Natural killer cell (primary cell): ENCODE measurements at regions not wholly inside any gene's neighbourhood (a gene's known extent, or its start where the extent isn't known, plus 50 kb on each side); places are given as distances from the start of the nearest gene placed in this dataset.
"Not testable (repeated sequence)": the region's sequence is repeated elsewhere in the genome, so short reads cannot be mapped to it uniquely, and the experiment has no call there.

Experiments
- ATAC-seq, 3 donors: fragments of 150-1000 bp in 2 of 3; fragments of 200-7000 bp in 1 of 3; cut with Tn5 transposase; 1 replicate in 1 of 3; 2 replicates in 2 of 3; pipeline ENCODE4 v1.10.0; 2021; ENCODE audit warnings: mild to moderate bottlenecking in 2 of 3, moderate library complexity in 2 of 3
- DNase-seq, 2 donors: peaks; one replicate each; pipeline versions ENCODE4 v3.0.0 to v3.0.0-alpha.2; 2013 to 2021; ENCODE audit warnings: mixed read lengths in 1 of 2
- H3K27ac ChIP-seq: one replicate; pipeline ENCODE4 v1.5.1; 2013; ENCODE audit warnings: mild to moderate bottlenecking, low read length
- H3K27me3 ChIP-seq: one replicate; pipeline ENCODE4 v1.6.1; 2013; ENCODE audit warnings: low read length; ENCODE audit not compliant: control insufficient read depth, insufficient read depth
- H3K36me3 ChIP-seq: one replicate; pipeline ENCODE4 v1.6.1; 2013; ENCODE audit warnings: low read length; ENCODE audit not compliant: control insufficient read depth, insufficient read depth
- H3K4me1 ChIP-seq: one replicate; pipeline ENCODE4 v1.6.1; 2013; ENCODE audit warnings: low read length; ENCODE audit not compliant: control insufficient read depth, insufficient read depth
- H3K4me3 ChIP-seq: one replicate; pipeline ENCODE4 v1.5.1; 2013; ENCODE audit warnings: low read length
- H3K9me3 ChIP-seq: one replicate; pipeline ENCODE4 v1.6.1; 2013; ENCODE audit warnings: low read length; ENCODE audit not compliant: control insufficient read depth, insufficient read depth
- H3K27ac Mint-ChIP-seq, 2 donors: one replicate each; pipeline ENCODE4 v1.8.0; 2022; ENCODE audit warnings: mild to moderate bottlenecking in 2 of 2, mixed read lengths in 2 of 2, moderate library complexity in 1 of 2
- H3K27me3 Mint-ChIP-seq, 2 donors: one replicate each; pipeline ENCODE4 v1.8.0; 2022; ENCODE audit warnings: low read depth in 2 of 2, mixed read lengths in 2 of 2
- H3K36me3 Mint-ChIP-seq: one replicate; pipeline ENCODE4 v1.8.0; 2022; ENCODE audit warnings: mixed read lengths
- H3K4me1 Mint-ChIP-seq, 2 donors: one replicate each; pipeline ENCODE4 v1.8.0; 2022; ENCODE audit warnings: mixed read lengths in 2 of 2
- H3K4me3 Mint-ChIP-seq: one replicate; pipeline ENCODE4 v1.8.0; 2022; ENCODE audit warnings: mild to moderate bottlenecking, moderate library complexity, mixed read lengths
- H3K9me3 Mint-ChIP-seq, 2 donors: one replicate each; pipeline ENCODE4 v1.8.0; 2022; ENCODE audit warnings: mixed read lengths in 2 of 2
- WGBS: methylation state at CpG from one replicate; pipeline ENCODE4 v1.1.7; 2013; ENCODE audit warnings: missing lambda C conversion rate; ENCODE audit not compliant: insufficient coverage; 5-methylcytosine and 5-hydroxymethylcytosine counted together
- intact Hi-C: fragments of 100-400 bp; cut with micrococcal nuclease; formaldehyde crosslinking; loops from one replicate; pipeline ENCODE4 v1.14.2; 2022
- TF ChIP-seq, protein P1 (sequence below): fragments of 200-600 bp; IDR thresholded peaks from one replicate; pipeline ENCODE4 v1.8.0; 2022; ENCODE audit warnings: antibody characterized with exemption

DNA sequence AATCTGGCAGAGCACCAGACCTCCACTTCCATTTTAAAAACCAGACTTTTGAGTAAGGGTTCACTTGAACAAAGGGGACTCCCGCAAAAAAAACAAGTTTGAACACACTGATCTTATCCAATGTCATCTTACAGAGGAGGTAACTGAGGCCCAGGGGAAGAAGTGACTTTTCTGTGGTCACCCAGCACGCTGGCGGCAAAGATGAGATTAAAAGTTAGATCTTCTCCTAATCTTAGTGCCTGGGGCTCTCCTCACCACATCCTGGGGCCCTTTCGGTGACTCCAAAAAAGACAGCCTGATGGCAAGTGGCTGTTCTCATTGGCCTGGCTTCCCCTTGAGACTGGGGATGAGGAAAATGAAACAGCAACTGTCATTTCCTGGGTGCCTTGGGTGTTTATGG, 101.8 kb upstream of the ZNF98 start:
- 83% methylated on average over 4 of the region's 4 CpGs for WGBS
- no peak for DNase-seq
- H3K36me3 Mint-ChIP-seq, result peaks cover 12% of the 10 kb centered on the region
- intact Hi-C loops, result no loop called here
- Histone ChIP-seq H3K36me3 (no peaks in the 10 kb centered on the region), H3K27ac (no peak overlapping the region), H3K4me1 (no peaks in the 10 kb centered on the region), H3K9me3 (peaks cover 50% of the 10 kb centered on the region), H3K4me3 (no peak overlapping the region), H3K27me3 (no peaks in the 10 kb centered on the region)
- no peaks in the 10 kb centered on the region for H3K27me3 Mint-ChIP-seq
- H3K27ac Mint-ChIP-seq, result no peak overlapping the region
- peaks cover 11 to 28% of the 10 kb centered on the region in 2 donors for H3K9me3 Mint-ChIP-seq
- ATAC-seq, result no peak
- H3K4me3 Mint-ChIP-seq, result no peak overlapping the region
- no peaks in the 10 kb centered on the region for H3K4me1 Mint-ChIP-seq
- TF ChIP-seq, protein P1, sequence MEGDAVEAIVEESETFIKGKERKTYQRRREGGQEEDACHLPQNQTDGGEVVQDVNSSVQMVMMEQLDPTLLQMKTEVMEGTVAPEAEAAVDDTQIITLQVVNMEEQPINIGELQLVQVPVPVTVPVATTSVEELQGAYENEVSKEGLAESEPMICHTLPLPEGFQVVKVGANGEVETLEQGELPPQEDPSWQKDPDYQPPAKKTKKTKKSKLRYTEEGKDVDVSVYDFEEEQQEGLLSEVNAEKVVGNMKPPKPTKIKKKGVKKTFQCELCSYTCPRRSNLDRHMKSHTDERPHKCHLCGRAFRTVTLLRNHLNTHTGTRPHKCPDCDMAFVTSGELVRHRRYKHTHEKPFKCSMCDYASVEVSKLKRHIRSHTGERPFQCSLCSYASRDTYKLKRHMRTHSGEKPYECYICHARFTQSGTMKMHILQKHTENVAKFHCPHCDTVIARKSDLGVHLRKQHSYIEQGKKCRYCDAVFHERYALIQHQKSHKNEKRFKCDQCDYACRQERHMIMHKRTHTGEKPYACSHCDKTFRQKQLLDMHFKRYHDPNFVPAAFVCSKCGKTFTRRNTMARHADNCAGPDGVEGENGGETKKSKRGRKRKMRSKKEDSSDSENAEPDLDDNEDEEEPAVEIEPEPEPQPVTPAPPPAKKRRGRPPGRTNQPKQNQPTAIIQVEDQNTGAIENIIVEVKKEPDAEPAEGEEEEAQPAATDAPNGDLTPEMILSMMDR, result no peak

- H3K27me3 Mint-ChIP-seq, intact Hi-C loops, H3K4me3 ChIP-seq, H3K36me3 Mint-ChIP-seq, H3K4me3 Mint-ChIP-seq, H3K27me3 ChIP-seq, ATAC-seq, H3K4me1 ChIP-seq, H3K36me3 ChIP-seq, DNase-seq, H3K4me1 Mint-ChIP-seq, H3K27ac Mint-ChIP-seq, H3K27ac ChIP-seq: not testable (repeated sequence)
- WGBS, result 31% methylated on average over 13 of the region's 13 CpGs
- peaks cover 14 to 25% of the 10 kb centered on the region in 2 donors for H3K9me3 Mint-ChIP-seq
- H3K9me3 ChIP-seq, result peaks cover 60% of the 10 kb centered on the region
Observed at GRCh38 chr19:22519562-22519961, 97.4 kb upstream of the ZNF98 start.

- Mint-ChIP-seq H3K4me1 (no peaks in the 10 kb centered on the region), H3K27me3 (no peaks in the 10 kb centered on the region), H3K27ac (no peak overlapping the region), H3K36me3 (no peaks in the 10 kb centered on the region), H3K9me3 (peaks cover 14 to 25% of the 10 kb centered on the region in 2 donors), H3K4me3 (no peak overlapping the region)
- ATAC-seq (no peak), DNase-seq (no peak)
- Histone ChIP-seq H3K27ac (no peak overlapping the region), H3K4me1 (no peaks in the 10 kb centered on the region), H3K9me3 (peaks cover 61% of the 10 kb centered on the region), H3K4me3 (no peak overlapping the region), H3K36me3 (no peaks in the 10 kb centered on the region), H3K27me3 (no peaks in the 10 kb centered on the region)
- 96% methylated on average over 14 of the region's 14 CpGs for WGBS
- intact Hi-C loops, result no loop called here
- TF ChIP-seq, protein P1, result no peak
Observed at GRCh38 chr19:22519152-22519551, 97.0 kb upstream of the ZNF98 start.

DNA sequence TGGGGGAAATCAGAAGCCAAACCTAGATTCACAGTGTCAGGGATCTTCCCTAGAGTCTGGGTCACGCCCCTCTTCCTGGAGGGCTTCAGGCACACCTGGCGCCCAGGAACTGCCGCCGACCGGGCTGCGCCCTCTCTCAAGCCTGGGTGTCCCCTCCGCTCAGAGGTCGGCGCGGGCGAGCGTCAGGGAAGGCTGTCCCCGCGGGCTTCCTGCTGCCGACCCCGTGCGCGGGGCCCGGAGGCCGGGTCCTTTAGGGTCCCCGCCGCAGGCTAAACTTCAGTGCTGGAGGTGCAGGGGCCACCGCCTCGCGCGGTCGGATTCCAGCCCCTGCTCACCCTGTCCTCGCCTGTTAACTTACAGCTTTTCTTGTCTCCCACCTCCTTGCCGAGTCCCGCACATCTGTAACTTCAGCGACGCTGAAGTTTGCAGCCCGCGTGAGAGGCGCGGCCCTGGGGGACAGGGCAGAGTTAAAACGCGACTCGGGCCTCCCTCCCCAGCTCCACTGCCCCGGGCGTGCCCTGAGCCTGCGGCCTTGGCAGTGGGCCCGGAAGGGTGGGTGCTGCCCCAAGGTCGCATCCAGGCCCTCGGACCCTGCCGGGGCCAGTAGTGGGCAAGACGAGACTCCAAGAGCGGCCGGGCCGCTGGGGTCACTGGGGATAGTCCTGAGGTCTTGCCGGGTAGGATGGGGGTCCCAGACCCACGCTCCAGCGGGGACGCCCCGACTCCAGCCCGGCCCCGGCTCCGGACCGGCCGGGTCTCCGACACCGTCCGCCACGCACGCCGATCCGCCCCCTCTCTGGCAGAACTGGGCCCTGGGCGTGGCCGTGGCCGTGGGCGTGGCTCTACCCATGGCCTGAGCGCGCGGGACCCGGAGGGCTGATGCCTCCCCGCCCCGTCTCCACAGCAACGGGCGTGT, 95.6 kb upstream of the ZNF98 start:
- Histone ChIP-seq H3K27me3 (no peaks in the 10 kb centered on the region), H3K4me3 (no peak overlapping the region), H3K9me3 (peaks cover 66% of the 10 kb centered on the region), H3K27ac (no peak overlapping the region), H3K4me1 (no peaks in the 10 kb centered on the region), H3K36me3 (no peaks in the 10 kb centered on the region)
- ATAC-seq (no peak), DNase-seq (no peak)
- WGBS, result 68% methylated on average over 79 of the region's 79 CpGs
- no peaks in the 10 kb centered on the region for H3K4me1 Mint-ChIP-seq
- H3K27me3 Mint-ChIP-seq, result no peaks in the 10 kb centered on the region
- intact Hi-C loops, result no loop called here
- H3K36me3 Mint-ChIP-seq, result no peaks in the 10 kb centered on the region
- H3K4me3 Mint-ChIP-seq, result no peak overlapping the region
- H3K9me3 Mint-ChIP-seq, result peaks cover 12 to 23% of the 10 kb centered on the region in 2 donors
- TF ChIP-seq, protein P1, result no peak
- H3K27ac Mint-ChIP-seq, result no peak overlapping the region
